Activated T-helper 2 cell treated with anti-CD3 and anti-CD28 coated beads, Interferon-gamma antibody, Interleukin-2, Interleukin-4, amounts not matched to agents 10 μg/mL and 5 μg/mL and 100 μg/mL, durations not matched to agents 14 hours and 24 hours and 36 hours (primary cell): ENCODE measurements at regions not wholly inside any gene's neighbourhood (a gene's known extent, or its start where the extent isn't known, plus 50 kb on each side); places are given as distances from the start of the nearest gene placed in this dataset.

Experiments used
- DNase-seq: peaks from one replicate; pipeline ENCODE4 v3.0.0; 2021; ENCODE audit warnings: low spot score
- H3K27ac Mint-ChIP-seq: one replicate; pipeline ENCODE4 v1.8.0; 2021; ENCODE audit warnings: mixed read lengths
- H3K27me3 Mint-ChIP-seq: one replicate; pipeline ENCODE4 v1.8.0; 2021; ENCODE audit warnings: low read depth, mixed read lengths
- H3K36me3 Mint-ChIP-seq: one replicate; pipeline ENCODE4 v1.8.0; 2021; ENCODE audit warnings: low read depth, mixed read lengths
- H3K4me1 Mint-ChIP-seq: one replicate; pipeline ENCODE4 v1.8.0; 2021; ENCODE audit warnings: low read depth, mixed read lengths
- H3K4me3 Mint-ChIP-seq: one replicate; pipeline ENCODE4 v1.8.0; 2021; ENCODE audit warnings: low read depth, mild to moderate bottlenecking, moderate library complexity, mixed read lengths
- H3K9me3 Mint-ChIP-seq: one replicate; pipeline ENCODE4 v1.8.0; 2021; ENCODE audit warnings: mixed read lengths
- intact Hi-C: fragments of 100-400 bp; cut with micrococcal nuclease; formaldehyde crosslinking; loops from one replicate; pipeline ENCODE4 v1.15.1; 2023

DNA sequence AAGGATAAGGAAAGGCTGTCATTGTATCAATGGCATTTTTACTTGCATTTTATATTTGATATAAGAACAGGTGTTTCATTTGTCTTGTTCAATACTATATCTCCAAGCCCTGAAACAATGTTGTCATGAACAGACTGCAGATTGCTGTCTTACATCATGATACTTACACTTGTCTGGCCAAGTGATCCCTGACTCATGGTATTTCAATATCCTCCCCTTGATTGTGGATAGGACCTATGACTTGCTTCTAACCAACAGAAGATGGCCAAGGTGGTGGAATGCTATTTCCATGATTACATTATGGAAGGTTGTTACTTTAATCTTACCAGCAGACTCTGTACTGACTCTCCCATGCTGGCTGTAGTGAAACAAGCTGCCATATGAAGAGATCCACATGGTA is 471.1 kb downstream of the CCDC85A start:
- H3K36me3 Mint-ChIP-seq: no peaks in the 10 kb centered on the region
- H3K4me1 Mint-ChIP-seq: no peaks in the 10 kb centered on the region
- intact Hi-C loops: no loop called here
- no peak for DNase-seq
- H3K4me3 Mint-ChIP-seq: no peak overlapping the region
- no peaks in the 10 kb centered on the region for H3K27me3 Mint-ChIP-seq
- H3K27ac Mint-ChIP-seq: no peak overlapping the region
- H3K9me3 Mint-ChIP-seq: peaks cover 14% of the 10 kb centered on the region

DNA sequence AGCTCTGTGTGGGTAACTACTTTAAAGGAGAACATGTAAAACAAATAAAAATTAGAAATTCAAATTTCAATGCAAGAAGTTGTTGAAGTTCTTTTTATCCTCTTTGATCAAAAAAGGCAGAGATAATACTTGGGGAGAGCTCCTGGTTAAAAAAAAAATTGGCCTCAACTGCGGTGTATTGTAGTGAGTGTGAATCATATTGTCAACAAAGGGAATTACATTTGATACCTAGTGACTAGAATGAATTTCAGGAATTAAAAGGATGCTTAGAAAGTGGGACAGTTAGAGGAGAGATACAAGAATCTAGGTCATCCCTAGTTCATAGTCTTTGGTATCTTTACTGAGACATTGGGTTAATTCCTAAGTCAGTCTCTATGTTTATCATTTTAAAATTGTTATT is 473.0 kb downstream of the CCDC85A start:
- H3K4me1 Mint-ChIP-seq: no peaks in the 10 kb centered on the region
- H3K27ac Mint-ChIP-seq: no peak overlapping the region
- no peaks in the 10 kb centered on the region for H3K27me3 Mint-ChIP-seq
- intact Hi-C loops: no loop called here
- no peak for DNase-seq
- H3K9me3 Mint-ChIP-seq: peaks cover 14% of the 10 kb centered on the region
- H3K36me3 Mint-ChIP-seq: no peaks in the 10 kb centered on the region
- no peak overlapping the region for H3K4me3 Mint-ChIP-seq

DNA sequence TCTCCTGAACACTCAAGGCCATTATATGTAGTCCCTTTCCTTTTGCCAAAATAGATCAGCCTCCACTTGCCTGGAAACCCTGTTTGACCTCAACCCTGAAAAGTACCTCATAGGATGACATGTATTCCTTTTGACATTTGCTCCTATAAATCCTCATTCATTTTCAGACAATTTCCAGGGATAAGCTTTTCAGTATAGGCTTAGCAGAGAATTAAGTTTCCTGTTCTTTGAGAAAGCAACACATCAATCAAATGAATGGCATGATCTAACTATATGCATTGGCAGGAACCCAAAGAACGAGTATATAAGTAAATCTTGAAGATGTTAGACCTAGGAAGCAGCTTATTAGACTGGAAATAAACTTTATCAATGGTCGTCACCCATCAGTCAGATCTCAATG is 483.0 kb downstream of the CCDC85A start:
- intact Hi-C loops: no loop called here
- no peaks in the 10 kb centered on the region for H3K27me3 Mint-ChIP-seq

DNA sequence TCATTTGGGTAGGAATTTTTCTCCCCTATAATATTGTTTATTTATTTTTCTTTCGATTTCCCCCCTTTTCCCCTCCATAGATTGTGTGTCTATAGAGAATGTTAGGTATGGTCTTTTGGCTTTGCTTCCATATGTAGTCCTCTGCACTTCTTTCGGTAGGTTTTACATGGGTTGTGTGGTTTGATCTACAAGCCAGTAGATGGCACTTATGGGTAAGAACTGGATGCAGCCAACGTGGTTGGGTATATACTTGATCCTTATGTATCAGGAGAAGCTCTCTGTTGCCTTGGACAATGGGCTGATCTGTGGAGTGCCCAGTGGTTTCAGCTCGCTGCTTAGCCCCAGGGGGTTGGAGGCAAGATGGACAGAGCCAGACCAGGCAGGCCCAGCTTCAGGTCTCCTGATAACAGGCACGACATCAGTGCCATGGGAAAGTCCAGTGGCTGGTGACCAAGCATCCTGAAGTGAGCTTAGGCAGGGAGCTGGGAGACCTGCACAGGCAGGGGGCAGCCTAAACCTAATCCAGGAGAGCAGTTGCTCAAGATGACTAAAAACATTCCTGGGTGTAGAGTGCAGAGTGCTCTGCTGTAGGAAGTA is 488.3 kb downstream of the CCDC85A start:
- Mint-ChIP-seq H3K27me3 (no peaks in the 10 kb centered on the region), H3K9me3 (peaks cover 33% of the 10 kb centered on the region), H3K36me3 (no peaks in the 10 kb centered on the region), H3K4me1 (no peaks in the 10 kb centered on the region), H3K4me3 (no peak overlapping the region), H3K27ac (no peak overlapping the region)
- no peak for DNase-seq
- intact Hi-C loops: no loop called here

More for the DNA sequence above, 483.0 kb downstream of the CCDC85A start:
- H3K36me3 Mint-ChIP-seq: no peaks in the 10 kb centered on the region
- DNase-seq: no peak
- H3K4me3 Mint-ChIP-seq: no peak overlapping the region
- H3K4me1 Mint-ChIP-seq: no peaks in the 10 kb centered on the region
- H3K27ac Mint-ChIP-seq: no peak overlapping the region
- H3K9me3 Mint-ChIP-seq: peaks cover 39% of the 10 kb centered on the region

DNA sequence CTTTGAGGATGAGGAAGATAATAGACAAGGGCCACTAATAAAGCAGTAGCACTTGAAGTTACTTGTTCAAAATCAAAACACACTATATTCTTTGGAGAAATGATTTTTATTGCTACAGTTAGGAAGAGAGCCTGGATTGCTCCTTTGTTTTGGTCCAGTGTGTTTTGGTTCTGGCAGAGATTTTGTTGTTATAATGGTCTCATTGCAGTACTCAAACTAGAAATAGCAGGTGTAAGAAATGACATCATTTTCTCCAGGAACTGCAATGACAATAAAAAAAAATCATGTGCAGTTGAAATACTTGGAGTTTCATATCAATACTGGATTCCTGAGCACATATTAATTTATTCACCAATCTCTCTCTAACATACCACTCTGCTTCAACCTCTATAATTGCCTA is 490.3 kb downstream of the CCDC85A start:
- Mint-ChIP-seq H3K27me3 (no peaks in the 10 kb centered on the region), H3K27ac (no peak overlapping the region), H3K9me3 (peaks cover 30% of the 10 kb centered on the region), H3K4me3 (no peak overlapping the region), H3K4me1 (no peaks in the 10 kb centered on the region), H3K36me3 (no peaks in the 10 kb centered on the region)
- no peak for DNase-seq
- intact Hi-C loops: no loop called here

DNA sequence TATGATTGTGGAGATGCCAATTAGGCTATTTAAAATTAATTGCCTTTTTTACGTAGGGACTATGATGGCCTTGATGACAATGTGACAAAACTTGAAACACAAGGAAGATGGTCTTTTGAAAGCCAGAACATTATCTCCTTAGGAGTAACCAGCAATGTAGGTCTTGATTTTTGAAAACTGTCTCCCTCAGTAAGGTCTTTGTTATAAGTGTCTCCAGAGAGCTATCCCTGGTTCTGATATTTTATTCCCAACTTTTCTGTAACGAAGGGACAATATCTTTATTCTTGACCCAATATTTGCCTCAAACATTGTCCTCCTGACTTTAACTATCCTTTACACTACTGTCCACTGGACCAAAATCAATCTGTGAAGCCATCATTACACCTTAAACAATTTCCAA is 493.2 kb downstream of the CCDC85A start:
- H3K27ac Mint-ChIP-seq: no peak overlapping the region
- DNase-seq: no peak

DNA sequence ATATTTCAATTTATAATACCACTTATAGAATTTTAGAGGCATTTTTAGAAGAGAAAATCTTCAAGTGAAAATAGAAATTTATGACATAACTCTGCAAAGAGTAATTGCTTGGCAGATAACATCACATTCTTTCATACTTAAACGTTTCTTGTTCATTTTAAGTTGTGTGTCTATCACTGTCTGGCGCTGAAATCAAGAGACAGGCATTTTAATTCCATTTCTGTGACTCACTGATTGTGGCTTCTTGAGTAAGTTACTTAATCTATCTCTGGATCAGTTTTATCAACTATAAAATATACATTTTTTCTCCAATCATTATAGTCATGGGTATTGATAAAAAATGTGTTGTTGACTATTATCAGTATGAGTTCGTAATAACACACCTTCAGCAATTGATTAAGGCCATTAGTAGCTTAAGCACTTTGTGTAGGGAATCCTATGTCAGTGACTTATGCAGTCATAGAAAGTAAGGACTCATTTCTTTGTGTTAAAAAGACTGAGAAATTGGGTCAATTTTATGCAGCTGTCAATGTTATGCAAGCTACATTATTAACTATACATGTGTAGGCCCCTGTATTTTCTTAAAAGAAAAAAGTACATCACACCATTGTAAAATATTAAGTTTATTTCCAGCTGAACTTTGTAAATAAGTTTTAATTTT is 497.3 kb downstream of the CCDC85A start:
- no peak overlapping the region for H3K27ac Mint-ChIP-seq
- DNase-seq: no peak
- H3K4me3 Mint-ChIP-seq: no peak overlapping the region
- no peaks in the 10 kb centered on the region for H3K4me1 Mint-ChIP-seq
- peaks cover 17% of the 10 kb centered on the region for H3K9me3 Mint-ChIP-seq
- intact Hi-C loops: no loop called here
- H3K27me3 Mint-ChIP-seq: no peaks in the 10 kb centered on the region
- H3K36me3 Mint-ChIP-seq: no peaks in the 10 kb centered on the region

More for the DNA sequence above, 493.2 kb downstream of the CCDC85A start:
- H3K9me3 Mint-ChIP-seq: peaks cover 15% of the 10 kb centered on the region
- no peaks in the 10 kb centered on the region for H3K36me3 Mint-ChIP-seq
- H3K27me3 Mint-ChIP-seq: no peaks in the 10 kb centered on the region
- no peak overlapping the region for H3K4me3 Mint-ChIP-seq
- intact Hi-C loops: no loop called here
- no peaks in the 10 kb centered on the region for H3K4me1 Mint-ChIP-seq

DNA sequence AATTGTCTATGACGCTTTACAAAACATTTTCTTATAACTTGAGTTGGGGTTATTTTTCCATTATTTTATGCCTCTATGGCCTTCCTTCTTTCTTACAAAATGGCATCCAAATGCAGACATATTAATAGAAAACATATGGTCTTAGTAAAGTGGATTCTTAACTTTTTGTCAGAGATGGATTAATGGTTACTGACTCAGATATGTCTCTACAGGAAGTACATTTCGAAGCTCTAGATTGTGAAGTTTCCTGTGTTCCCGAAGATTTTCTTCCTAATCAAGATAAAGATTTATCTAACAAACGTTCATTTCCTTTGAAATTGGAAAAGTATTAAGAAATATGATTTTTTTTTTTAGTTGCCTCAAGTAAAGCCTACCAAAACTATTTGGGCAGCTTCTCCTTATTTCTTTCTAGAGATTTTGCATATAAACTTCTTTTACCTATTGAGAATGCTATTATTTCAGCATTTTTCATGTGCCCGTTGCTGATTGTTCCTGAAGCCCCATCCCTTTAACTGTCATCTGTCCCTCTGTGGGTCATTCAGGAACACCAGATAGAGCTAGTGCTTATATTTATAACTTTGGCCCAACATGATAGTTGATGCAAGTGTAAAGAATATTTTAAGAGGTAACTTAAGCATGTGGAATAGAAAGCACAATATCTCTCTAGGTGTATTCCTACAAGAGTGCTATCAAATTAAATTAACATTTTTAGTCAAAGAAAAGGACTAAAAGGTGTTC is 498.0 kb downstream of the CCDC85A start:
- Mint-ChIP-seq H3K4me1 (no peaks in the 10 kb centered on the region), H3K4me3 (no peak overlapping the region), H3K27ac (no peak overlapping the region), H3K36me3 (no peaks in the 10 kb centered on the region), H3K27me3 (no peaks in the 10 kb centered on the region), H3K9me3 (peaks cover 17% of the 10 kb centered on the region)
- intact Hi-C loops: no loop called here
- DNase-seq: no peak

DNA sequence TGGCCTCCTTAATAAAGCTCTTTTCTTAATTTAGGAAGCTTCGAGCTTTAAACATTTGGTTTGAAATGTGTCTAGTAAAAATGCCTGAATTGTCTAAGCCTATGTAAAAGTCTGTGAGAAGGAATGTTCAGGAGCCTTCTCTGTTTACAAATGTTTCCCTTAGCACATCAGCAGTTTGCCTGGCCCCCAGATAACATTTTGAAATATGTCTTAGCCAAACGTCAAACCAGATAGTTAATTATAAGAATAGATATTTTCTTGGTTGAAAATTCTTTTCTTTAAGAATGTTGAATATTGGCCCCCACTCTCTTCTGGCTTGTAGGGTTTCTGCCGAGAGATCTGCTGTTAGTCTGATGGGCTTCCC is 498.6 kb downstream of the CCDC85A start:
- Mint-ChIP-seq H3K36me3 (no peaks in the 10 kb centered on the region), H3K4me1 (no peaks in the 10 kb centered on the region), H3K4me3 (no peak overlapping the region), H3K9me3 (peaks cover 14% of the 10 kb centered on the region), H3K27ac (no peak overlapping the region), H3K27me3 (no peaks in the 10 kb centered on the region)
- DNase-seq: no peak
- intact Hi-C loops: no loop called here

DNA sequence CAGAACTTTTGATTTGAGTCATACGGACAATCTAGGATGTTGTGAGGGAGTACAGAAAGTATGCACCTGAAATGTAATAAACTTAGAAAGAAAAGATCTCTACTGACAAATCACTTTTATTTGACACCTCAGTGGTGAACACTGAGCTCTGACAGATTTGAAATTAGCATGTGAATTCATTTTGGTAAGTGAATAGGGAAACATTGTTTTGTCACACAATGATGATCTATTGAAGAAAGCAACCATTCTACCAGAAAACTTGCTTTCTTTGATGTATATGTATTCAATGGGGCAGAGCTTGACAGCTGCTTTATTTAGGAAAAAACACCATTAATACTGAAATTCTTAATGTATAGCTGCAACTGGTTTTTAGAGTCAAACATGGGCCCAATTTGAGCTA is 500.5 kb downstream of the CCDC85A start:
- H3K9me3 Mint-ChIP-seq: peaks cover 11% of the 10 kb centered on the region
- no peak overlapping the region for H3K27ac Mint-ChIP-seq
- intact Hi-C loops: no loop called here

DNA sequence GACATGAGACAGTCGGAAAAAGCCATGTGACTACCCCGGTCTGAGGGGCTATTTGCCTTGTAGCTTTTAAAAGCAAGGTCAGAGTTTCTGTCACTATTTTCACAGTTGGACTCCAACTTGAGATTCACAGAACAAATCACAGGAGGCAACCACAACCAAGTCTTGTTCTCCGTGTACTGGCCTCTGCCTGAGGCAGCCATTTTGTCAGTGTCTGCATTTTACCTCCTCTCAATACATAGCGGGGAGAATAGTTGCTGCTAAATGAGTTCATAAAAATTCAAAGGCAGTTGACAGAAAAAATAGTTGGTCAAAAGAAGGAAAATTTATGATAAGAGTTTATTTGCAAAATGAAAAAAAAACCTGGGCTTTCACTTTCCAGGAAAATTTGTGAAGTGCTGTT is 501.4 kb downstream of the CCDC85A start:
- Mint-ChIP-seq H3K36me3 (no peaks in the 10 kb centered on the region), H3K9me3 (peaks cover 11% of the 10 kb centered on the region), H3K4me1 (no peaks in the 10 kb centered on the region), H3K27me3 (no peaks in the 10 kb centered on the region), H3K4me3 (no peak overlapping the region), H3K27ac (no peak overlapping the region)
- intact Hi-C loops: no loop called here
- DNase-seq: no peak

More for the DNA sequence above, 500.5 kb downstream of the CCDC85A start:
- no peak for DNase-seq
- H3K4me1 Mint-ChIP-seq: no peaks in the 10 kb centered on the region
- no peaks in the 10 kb centered on the region for H3K36me3 Mint-ChIP-seq
- H3K4me3 Mint-ChIP-seq: no peak overlapping the region
- H3K27me3 Mint-ChIP-seq: no peaks in the 10 kb centered on the region

DNA sequence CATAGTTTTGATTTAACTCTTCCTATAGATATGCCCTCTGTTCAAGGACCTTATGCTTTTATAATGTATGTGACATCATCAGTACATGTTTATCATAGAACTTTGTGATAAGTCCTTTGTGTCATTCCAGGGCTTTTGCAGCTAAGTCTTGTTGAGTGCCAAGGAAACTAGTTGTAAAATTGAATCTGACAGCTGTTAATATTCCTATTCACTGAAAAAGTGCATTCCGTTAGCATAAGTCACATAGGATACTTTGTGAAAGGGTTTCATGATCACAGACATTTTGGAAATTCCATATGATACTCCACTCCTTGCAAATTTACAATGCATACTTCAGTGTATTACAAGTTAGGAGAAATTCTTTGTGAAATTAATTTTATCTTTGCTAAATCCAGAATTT is 503.4 kb downstream of the CCDC85A start:
- H3K36me3 Mint-ChIP-seq: no peaks in the 10 kb centered on the region
- DNase-seq: no peak

DNA sequence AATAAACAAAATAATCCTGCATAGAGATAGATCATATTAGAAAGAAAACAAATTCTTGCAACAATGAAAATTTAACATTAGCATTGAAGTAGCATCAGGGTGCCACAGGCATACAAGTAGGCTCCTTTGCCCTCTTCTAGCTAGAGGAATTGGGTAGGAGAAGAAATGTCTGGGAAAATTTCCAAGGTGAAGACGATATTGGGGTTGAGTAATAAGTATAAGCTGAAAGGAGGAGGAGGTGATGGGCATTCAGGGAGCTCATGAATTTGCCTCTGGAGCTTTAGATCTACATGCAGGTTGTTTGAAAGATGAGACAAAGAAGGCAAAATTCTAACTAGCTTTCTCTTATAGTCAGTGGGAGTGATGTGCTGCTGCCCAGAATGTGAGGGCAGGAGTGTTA is 504.9 kb downstream of the CCDC85A start:
- H3K27me3 Mint-ChIP-seq: no peaks in the 10 kb centered on the region
- peaks cover 24% of the 10 kb centered on the region for H3K9me3 Mint-ChIP-seq
- no peak overlapping the region for H3K27ac Mint-ChIP-seq
- DNase-seq: no peak
- no peaks in the 10 kb centered on the region for H3K4me1 Mint-ChIP-seq
- H3K4me3 Mint-ChIP-seq: no peak overlapping the region
- intact Hi-C loops: no loop called here
- H3K36me3 Mint-ChIP-seq: no peaks in the 10 kb centered on the region

More for the DNA sequence above, 503.4 kb downstream of the CCDC85A start:
- no peak overlapping the region for H3K27ac Mint-ChIP-seq
- intact Hi-C loops: no loop called here
- H3K9me3 Mint-ChIP-seq: peaks cover 19% of the 10 kb centered on the region
- no peaks in the 10 kb centered on the region for H3K27me3 Mint-ChIP-seq
- no peaks in the 10 kb centered on the region for H3K4me1 Mint-ChIP-seq
- no peak overlapping the region for H3K4me3 Mint-ChIP-seq
